WERI-Rb-1 (cell line): ENCODE measurements at regions not wholly inside any gene's neighbourhood (a gene's known extent, or its start where the extent isn't known, plus 50 kb on each side); places are given as distances from the start of the nearest gene placed in this dataset.

Source experiments
- DNase-seq: peaks from one replicate; pipeline ENCODE4 v3.0.0-alpha.2; 2020
- H3K27ac ChIP-seq: fragments of 250-450 bp; sonication (Bioruptor Pico); 2 replicates; pipeline ENCODE4 v1.5.1; 2020; ENCODE audit warnings: mild to moderate bottlenecking, moderate library complexity
- H3K27me3 ChIP-seq: fragments of 250-450 bp; sonication (Bioruptor Pico); 2 replicates; pipeline ENCODE4 v1.5.1; 2021; ENCODE audit warnings: mild to moderate bottlenecking, low read depth, moderate library complexity; ENCODE audit not compliant: insufficient read depth, severe bottlenecking
- H3K36me3 ChIP-seq: fragments of 250-450 bp; sonication (Bioruptor Pico); 2 replicates; pipeline ENCODE4 v1.5.1; 2020; ENCODE audit warnings: mild to moderate bottlenecking, moderate library complexity
- H3K4me3 ChIP-seq: 2 replicates; pipeline ENCODE4 v1.5.1; 2011; ENCODE audit warnings: low read depth, mild to moderate bottlenecking, control low read depth, low read length
- H3K9me3 ChIP-seq: fragments of 250-450 bp; sonication (Bioruptor Pico); 2 replicates; pipeline ENCODE4 v1.5.1; 2021; ENCODE audit warnings: mild to moderate bottlenecking, moderate library complexity; ENCODE audit not compliant: severe bottlenecking
- TF ChIP-seq, protein P1 (sequence below): IDR thresholded peaks from 2 replicates; pipeline ENCODE4 v1.5.1; 2011; ENCODE audit warnings: low read depth, mild to moderate bottlenecking, control low read depth, inconsistent platforms, low read length

DNA sequence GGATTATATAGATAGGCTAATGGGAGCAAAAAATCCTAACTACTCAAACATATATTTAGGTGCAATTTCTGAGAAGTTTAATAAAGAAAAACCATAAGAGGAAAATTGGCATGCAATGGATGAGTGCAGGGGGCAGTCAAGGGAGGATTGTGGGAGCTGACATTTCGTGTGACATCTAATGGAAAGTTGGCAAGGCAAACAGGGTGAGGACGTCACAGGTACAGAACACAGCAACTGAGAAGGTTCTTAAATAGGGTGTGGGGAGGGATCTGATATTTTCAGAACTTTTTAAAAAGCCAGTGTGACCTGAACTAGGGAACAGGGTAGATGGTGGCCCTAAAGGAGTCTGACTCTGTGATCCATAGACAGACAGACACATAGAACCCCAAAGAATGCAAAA, 194.9 kb upstream of the GLI3 start:
- DNase-seq, result no peak
- TF ChIP-seq, protein P1, sequence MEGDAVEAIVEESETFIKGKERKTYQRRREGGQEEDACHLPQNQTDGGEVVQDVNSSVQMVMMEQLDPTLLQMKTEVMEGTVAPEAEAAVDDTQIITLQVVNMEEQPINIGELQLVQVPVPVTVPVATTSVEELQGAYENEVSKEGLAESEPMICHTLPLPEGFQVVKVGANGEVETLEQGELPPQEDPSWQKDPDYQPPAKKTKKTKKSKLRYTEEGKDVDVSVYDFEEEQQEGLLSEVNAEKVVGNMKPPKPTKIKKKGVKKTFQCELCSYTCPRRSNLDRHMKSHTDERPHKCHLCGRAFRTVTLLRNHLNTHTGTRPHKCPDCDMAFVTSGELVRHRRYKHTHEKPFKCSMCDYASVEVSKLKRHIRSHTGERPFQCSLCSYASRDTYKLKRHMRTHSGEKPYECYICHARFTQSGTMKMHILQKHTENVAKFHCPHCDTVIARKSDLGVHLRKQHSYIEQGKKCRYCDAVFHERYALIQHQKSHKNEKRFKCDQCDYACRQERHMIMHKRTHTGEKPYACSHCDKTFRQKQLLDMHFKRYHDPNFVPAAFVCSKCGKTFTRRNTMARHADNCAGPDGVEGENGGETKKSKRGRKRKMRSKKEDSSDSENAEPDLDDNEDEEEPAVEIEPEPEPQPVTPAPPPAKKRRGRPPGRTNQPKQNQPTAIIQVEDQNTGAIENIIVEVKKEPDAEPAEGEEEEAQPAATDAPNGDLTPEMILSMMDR, result no peak
- Histone ChIP-seq H3K9me3 (no peaks in the 10 kb centered on the region), H3K4me3 (no peak overlapping the region), H3K27ac (no peak overlapping the region), H3K36me3 (no peaks in the 10 kb centered on the region), H3K27me3 (no peaks in the 10 kb centered on the region)

DNA sequence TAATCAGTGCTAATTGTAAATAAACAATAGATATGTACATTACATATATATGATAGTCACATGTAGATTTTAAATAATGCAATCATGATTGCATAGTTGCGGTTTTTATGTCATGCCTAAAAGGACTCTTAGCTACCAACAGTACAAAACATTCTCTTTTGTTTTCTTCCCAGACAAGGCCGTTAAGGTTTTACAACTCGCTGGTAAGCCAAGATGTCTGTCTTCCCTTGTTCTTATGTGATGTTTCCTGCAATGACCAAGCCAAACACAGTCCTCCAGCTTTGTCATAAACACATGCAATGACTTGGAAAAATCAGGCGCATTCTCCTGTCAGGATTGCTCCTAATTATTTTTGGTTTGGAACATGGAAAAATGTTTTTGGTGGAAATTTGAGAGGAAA, 192.3 kb upstream of the GLI3 start:
- Histone ChIP-seq H3K27me3 (no peaks in the 10 kb centered on the region), H3K36me3 (no peaks in the 10 kb centered on the region), H3K4me3 (no peak overlapping the region), H3K9me3 (no peaks in the 10 kb centered on the region), H3K27ac (no peak overlapping the region)
- DNase-seq, result no peak
- TF ChIP-seq, protein P1, result no peak

DNA sequence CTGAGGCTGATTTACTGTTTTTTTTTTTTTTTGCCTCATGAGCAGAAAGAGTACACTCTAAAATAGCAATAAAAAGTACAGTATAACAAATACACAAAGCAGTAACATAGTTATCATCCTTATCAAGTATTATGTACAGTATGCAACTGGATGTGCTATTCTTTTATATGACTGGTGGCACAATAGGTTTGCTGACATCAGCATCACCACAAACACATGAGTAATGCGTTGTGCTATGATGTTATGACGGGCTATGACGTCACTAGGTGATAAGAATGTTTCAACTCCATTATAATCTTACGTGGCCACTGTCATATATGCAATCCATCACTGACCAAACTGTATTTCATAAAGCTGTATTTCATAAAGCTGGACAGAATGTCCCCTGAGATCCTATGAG, 189.2 kb upstream of the GLI3 start:
- Histone ChIP-seq H3K27me3 (no peaks in the 10 kb centered on the region), H3K9me3 (no peaks in the 10 kb centered on the region), H3K27ac (no peak overlapping the region), H3K36me3 (no peaks in the 10 kb centered on the region), H3K4me3 (no peak overlapping the region)
- DNase-seq, result no peak
- TF ChIP-seq, protein P1, result no peak

DNA sequence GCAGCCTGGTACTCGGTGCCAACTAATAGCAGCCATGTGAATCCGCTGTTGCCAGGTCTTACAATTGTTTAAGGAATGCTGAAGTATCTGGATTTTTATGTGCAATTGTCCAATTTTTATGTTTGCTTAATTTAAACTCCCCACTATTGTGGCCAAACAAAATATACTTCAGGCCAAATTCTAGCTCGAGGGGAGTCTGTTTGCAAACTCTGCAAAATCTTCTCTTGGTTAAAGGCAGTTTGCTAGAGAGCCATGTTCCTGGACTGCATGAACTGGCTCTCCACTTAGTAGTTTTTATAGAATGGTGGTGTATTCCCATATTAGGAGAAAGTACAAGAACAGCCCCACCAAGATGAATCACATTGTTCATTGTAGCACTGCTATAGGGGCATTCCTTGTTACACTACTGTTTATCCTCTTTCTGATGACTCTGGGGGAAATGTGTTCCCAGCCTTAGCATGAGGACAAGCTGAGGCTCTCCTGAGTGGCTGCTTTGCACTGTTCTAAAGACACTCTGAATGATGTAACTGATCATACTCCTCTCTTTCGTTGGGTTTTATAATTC, 178.0 kb upstream of the GLI3 start:
- Histone ChIP-seq H3K27ac (no peak overlapping the region), H3K9me3 (no peaks in the 10 kb centered on the region), H3K36me3 (no peaks in the 10 kb centered on the region), H3K4me3 (no peak overlapping the region), H3K27me3 (no peaks in the 10 kb centered on the region)
- DNase-seq, result no peak
- TF ChIP-seq, protein P1, result no peak

DNA sequence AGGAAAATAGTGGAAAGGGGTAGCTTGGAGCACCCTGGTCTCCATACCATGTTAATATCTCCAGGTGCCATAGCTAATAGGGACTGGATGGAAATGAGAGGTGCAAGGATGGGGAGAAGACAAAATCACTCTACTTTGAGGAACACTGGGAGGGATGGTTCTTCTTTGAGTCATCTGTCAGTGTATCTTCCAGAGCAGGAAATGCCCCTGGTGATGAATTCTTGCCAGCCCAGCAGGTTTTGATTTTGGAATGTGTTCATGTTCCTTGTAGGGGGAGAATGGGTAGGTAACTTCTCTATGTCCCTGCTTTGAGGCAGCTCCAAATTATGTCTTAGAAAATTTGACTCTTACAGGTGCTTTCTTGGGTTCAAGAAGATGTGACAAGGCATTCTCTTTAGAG, 177.0 kb upstream of the GLI3 start:
- Histone ChIP-seq H3K27ac (no peak overlapping the region), H3K36me3 (no peaks in the 10 kb centered on the region), H3K9me3 (no peaks in the 10 kb centered on the region), H3K4me3 (no peak overlapping the region), H3K27me3 (no peaks in the 10 kb centered on the region)
- no peak for DNase-seq
- TF ChIP-seq, protein P1, result no peak

DNA sequence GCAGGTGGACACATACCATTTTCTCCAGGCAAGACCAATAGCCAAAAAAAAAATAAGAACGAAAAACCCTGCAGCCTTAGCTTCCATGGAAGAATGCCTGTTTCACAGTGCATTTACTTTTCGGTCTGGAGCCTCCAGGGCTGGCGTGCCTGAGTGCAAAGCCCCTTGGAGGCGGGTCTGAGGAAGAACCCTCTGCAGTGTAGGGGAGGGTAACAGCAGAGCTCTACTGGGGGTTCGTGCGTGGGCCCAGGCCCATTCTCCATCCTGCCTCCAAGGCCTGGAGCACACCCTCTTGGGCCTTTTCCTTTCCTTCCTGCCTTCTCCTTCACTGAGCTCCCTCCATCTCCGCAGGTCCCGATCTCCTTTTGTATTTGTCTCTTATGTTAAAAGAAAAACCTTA, 172.3 kb upstream of the GLI3 start:
- Histone ChIP-seq H3K9me3 (no peaks in the 10 kb centered on the region), H3K4me3 (no peak overlapping the region), H3K36me3 (no peaks in the 10 kb centered on the region), H3K27ac (no peak overlapping the region), H3K27me3 (no peaks in the 10 kb centered on the region)
- DNase-seq, result no peak
- TF ChIP-seq, protein P1, result no peak
